ENCODE measurements at regions not wholly inside any gene's neighbourhood (a gene's known extent, or its start where the extent isn't known, plus 50 kb on each side); places are given as distances from the start of the nearest gene placed in this dataset.

DNA sequence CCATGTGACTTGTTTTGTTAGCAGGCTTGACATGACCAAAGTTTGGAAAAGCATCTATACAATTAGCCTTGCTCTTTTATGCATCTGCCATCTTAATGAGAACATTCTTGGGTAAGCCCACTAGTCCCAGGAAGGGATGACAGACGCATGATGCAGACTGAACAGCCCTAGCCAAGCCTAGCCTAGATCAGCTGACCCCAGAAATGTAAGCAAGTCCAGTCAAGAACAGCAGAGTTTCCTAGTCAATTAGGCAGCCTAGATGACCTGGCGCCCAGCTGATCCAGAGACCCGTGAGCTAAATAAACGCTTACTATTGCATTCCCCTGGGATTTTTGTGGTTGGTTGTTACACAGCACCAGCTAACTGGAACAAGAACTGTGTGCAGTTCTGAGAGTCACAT, 457.9 kb downstream of the BCOR start:
- TF ChIP-seq, protein P1, sequence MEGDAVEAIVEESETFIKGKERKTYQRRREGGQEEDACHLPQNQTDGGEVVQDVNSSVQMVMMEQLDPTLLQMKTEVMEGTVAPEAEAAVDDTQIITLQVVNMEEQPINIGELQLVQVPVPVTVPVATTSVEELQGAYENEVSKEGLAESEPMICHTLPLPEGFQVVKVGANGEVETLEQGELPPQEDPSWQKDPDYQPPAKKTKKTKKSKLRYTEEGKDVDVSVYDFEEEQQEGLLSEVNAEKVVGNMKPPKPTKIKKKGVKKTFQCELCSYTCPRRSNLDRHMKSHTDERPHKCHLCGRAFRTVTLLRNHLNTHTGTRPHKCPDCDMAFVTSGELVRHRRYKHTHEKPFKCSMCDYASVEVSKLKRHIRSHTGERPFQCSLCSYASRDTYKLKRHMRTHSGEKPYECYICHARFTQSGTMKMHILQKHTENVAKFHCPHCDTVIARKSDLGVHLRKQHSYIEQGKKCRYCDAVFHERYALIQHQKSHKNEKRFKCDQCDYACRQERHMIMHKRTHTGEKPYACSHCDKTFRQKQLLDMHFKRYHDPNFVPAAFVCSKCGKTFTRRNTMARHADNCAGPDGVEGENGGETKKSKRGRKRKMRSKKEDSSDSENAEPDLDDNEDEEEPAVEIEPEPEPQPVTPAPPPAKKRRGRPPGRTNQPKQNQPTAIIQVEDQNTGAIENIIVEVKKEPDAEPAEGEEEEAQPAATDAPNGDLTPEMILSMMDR (IDR thresholded peaks at IDR 0.05) = no peak
- TF ChIP-seq POLR2A (IDR thresholded peaks at IDR 0.05) = no peak

All from body of pancreas (tissue), 4 donors.